CD4-positive, alpha-beta T cell treated with Interleukin-4 for 4 hours (primary cell): ENCODE measurements at regions not wholly inside any gene's neighbourhood (a gene's known extent, or its start where the extent isn't known, plus 50 kb on each side); places are given as distances from the start of the nearest gene placed in this dataset.
"Not testable (repeated sequence)": the region's sequence is repeated elsewhere in the genome, so short reads cannot be mapped to it uniquely, and the experiment has no call there.

Experiments
- DNase-seq: peaks from one replicate; pipeline ENCODE4 v3.0.0-alpha.2; 2020

GRCh38 chr4:114034189-114034588 is 54.7 kb upstream of the ARSJ start:
- DNase-seq, result no peak

GRCh38 chr4:114036426-114036825 is 57.0 kb upstream of the ARSJ start:
- DNase-seq, result peak; percentile 4

- no peak for DNase-seq
These were observed 57.4 kb upstream of the ARSJ start for GRCh38 chr4:114036864-114037263.

- DNase-seq, result no peak
These were observed 58.5 kb upstream of the ARSJ start for GRCh38 chr4:114037988-114038387.

GRCh38 chr4:114038762-114039387 is 59.4 kb upstream of the ARSJ start:
- DNase-seq, result no peak

GRCh38 chr4:114040319-114041116 is 61.1 kb upstream of the ARSJ start:
- no peak for DNase-seq

- no peak for DNase-seq
These were observed 61.6 kb upstream of the ARSJ start for GRCh38 chr4:114041117-114041475.

GRCh38 chr4:114043116-114043515 is 63.7 kb upstream of the ARSJ start:
- no peak for DNase-seq

- DNase-seq, result not testable (repeated sequence)
These were observed 64.9 kb upstream of the ARSJ start for GRCh38 chr4:114044351-114044750.

- no peak for DNase-seq
These were observed 66.9 kb upstream of the ARSJ start for GRCh38 chr4:114046331-114046730.

- DNase-seq, result not testable (repeated sequence)
These were observed 68.7 kb upstream of the ARSJ start for GRCh38 chr4:114048154-114048553.

GRCh38 chr4:114052227-114052626 is 72.8 kb upstream of the ARSJ start:
- DNase-seq, result no peak

- DNase-seq, result no peak
These were observed 77.2 kb upstream of the ARSJ start for GRCh38 chr4:114056599-114056998.

GRCh38 chr4:114057746-114058145 is 78.3 kb upstream of the ARSJ start:
- no peak for DNase-seq

GRCh38 chr4:114062499-114062898 is 83.1 kb upstream of the ARSJ start:
- DNase-seq, result no peak

- DNase-seq, result no peak
These were observed 93.3 kb upstream of the ARSJ start for GRCh38 chr4:114072781-114073180.

- no peak for DNase-seq
These were observed 97.6 kb upstream of the ARSJ start for GRCh38 chr4:114076899-114077570.

- DNase-seq, result no peak
These were observed 98.2 kb upstream of the ARSJ start for GRCh38 chr4:114077610-114078009.

GRCh38 chr4:114078636-114079035 is 99.2 kb upstream of the ARSJ start:
- no peak for DNase-seq

- DNase-seq, result no peak
These were observed 102.3 kb upstream of the ARSJ start for GRCh38 chr4:114081783-114082182.

GRCh38 chr4:114082348-114082747 is 102.9 kb upstream of the ARSJ start:
- no peak for DNase-seq

GRCh38 chr4:114085611-114086345 is 106.3 kb upstream of the ARSJ start:
- DNase-seq, result no peak

- no peak for DNase-seq
These were observed 108.3 kb upstream of the ARSJ start for GRCh38 chr4:114087596-114088230.
